Heart left ventricle (tissue), 13 donors: ENCODE measurements at regions not wholly inside any gene's neighbourhood (a gene's known extent, or its start where the extent isn't known, plus 50 kb on each side); places are given as distances from the start of the nearest gene placed in this dataset.

Experiments
- POLR2A ChIP-seq, 2 donors: fragments of 450-650 bp; IDR thresholded peaks; one replicate each; pipeline ENCODE4 v1.6.1; 2017; ENCODE audit warnings: antibody characterized with exemption in 2 of 2, mild to moderate bottlenecking in 2 of 2, moderate library complexity in 2 of 2
- TF ChIP-seq, protein P1 (sequence below), 12 donors: fragments of 200-600 bp; sonication (generic) in 4 of 12; IDR thresholded peaks; one replicate each; pipeline versions ENCODE4 v1.5.0 to v1.8.0; 2018 to 2022; ENCODE audit warnings: antibody characterized with exemption in 12 of 12, mild to moderate bottlenecking in 5 of 12
- donor health status: ischemic (EF 13 %, LVEDD 7.1; RV severe dilation, severe dysfunction).
- donor health status: DM: no; HTN: yes; CAD: no.
- donor health status: DM: no; HTN: no; CAD: no.
- donor health status: ischemic (EF 25% LVEDD 6.9; RV normal size, moderate dysfunction).
- donor health status: ischemic (EF 25% LVEDD 5.7; RV mildly dilated, moderate dysfunction).
- donor health status: ischemic (EF 35%, LVEDD 5.7; RV mildly dilated, moderate dysfunction).
- donor health status: nonischemic (EF 11% LVEDD 7.7; RV severe dilation, severe dysfunction).
- donor health status: DM: yes; HTN: yes; CAD: no.
- donor health status: PGD.
- donor health status: ischemic (EF 29% LVEDD 5.4; RV normal size, mild dysfunction).
- donor health status: nonischemic (EF 23%, LVEDD 6.1; RV moderate dilation, normal function).

DNA sequence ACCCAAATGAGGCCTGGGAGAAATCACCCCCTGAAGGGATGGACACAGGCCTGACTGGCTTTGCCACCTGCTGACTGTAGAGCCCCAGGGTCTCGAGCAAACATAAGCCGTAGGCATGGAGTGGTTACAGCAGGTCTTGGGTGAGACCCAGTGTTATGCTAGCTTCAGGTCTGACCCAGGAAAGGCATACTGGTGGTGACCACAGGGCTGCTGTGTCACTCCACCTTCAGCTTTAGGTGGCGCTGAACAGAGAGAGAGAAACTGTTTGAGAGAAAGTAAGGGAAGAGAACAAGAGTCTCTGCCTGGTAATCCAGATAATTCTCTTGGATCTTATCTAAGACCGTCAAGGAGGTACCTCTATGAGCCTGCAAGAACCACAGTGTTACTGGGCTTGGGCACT, 1544.2 kb upstream of the TMEFF2 start:
- TF ChIP-seq, protein P1, sequence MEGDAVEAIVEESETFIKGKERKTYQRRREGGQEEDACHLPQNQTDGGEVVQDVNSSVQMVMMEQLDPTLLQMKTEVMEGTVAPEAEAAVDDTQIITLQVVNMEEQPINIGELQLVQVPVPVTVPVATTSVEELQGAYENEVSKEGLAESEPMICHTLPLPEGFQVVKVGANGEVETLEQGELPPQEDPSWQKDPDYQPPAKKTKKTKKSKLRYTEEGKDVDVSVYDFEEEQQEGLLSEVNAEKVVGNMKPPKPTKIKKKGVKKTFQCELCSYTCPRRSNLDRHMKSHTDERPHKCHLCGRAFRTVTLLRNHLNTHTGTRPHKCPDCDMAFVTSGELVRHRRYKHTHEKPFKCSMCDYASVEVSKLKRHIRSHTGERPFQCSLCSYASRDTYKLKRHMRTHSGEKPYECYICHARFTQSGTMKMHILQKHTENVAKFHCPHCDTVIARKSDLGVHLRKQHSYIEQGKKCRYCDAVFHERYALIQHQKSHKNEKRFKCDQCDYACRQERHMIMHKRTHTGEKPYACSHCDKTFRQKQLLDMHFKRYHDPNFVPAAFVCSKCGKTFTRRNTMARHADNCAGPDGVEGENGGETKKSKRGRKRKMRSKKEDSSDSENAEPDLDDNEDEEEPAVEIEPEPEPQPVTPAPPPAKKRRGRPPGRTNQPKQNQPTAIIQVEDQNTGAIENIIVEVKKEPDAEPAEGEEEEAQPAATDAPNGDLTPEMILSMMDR (IDR thresholded peaks at IDR 0.05), result no peak
- no peak for TF ChIP-seq POLR2A (IDR thresholded peaks at IDR 0.05)
